Upper lobe of left lung (tissue), 4 donors: ENCODE measurements at regions not wholly inside any gene's neighbourhood (a gene's known extent, or its start where the extent isn't known, plus 50 kb on each side); places are given as distances from the start of the nearest gene placed in this dataset.

Source experiments
- CTCF ChIP-seq, 6 experiments: fragments of 450-650 bp in 4 of 6; fragments of 200-600 bp in 2 of 6; sonication (generic) in 2 of 6; IDR thresholded peaks; one replicate each; pipeline ENCODE4 v1.5.1; 2016 to 2019; ENCODE audit warnings: antibody characterized with exemption in 6 of 6
- POLR2A ChIP-seq, 4 donors: fragments of 450-650 bp; IDR thresholded peaks; one replicate each; pipeline ENCODE4 v1.5.1; 2016 to 2017; ENCODE audit warnings: antibody characterized with exemption in 4 of 4, mild to moderate bottlenecking in 2 of 4

GRCh38 chr5:168086746-168087145 is 204.7 kb upstream of the WWC1 start:
- TF ChIP-seq CTCF (IDR thresholded peaks at IDR 0.05) (no peak), POLR2A (IDR thresholded peaks at IDR 0.05) (no peak)
